Gastroesophageal sphincter (tissue), 4 donors: ENCODE measurements at regions not wholly inside any gene's neighbourhood (a gene's known extent, or its start where the extent isn't known, plus 50 kb on each side); places are given as distances from the start of the nearest gene placed in this dataset.

Experiments used
- ATAC-seq: fragments of 150-250 bp; one replicate; pipeline ENCODE4 v1.9.1; 2016; ENCODE audit warnings: mild to moderate bottlenecking, moderate library complexity
- H3K27ac ChIP-seq, 4 donors: fragments of 200-600 bp; sonication (generic) in 3 of 4; 1 replicate in 3 of 4; 2 replicates in 1 of 4; pipeline ENCODE4 v1.5.1; 2016 to 2019
- H3K27me3 ChIP-seq: fragments of 200-600 bp; sonication (generic); one replicate; pipeline ENCODE4 v1.5.1; 2019
- H3K36me3 ChIP-seq, 2 donors: fragments of 200-600 bp; sonication (generic); one replicate each; pipeline ENCODE4 v1.5.1; 2019; ENCODE audit warnings: control low read depth in 1 of 2
- H3K4me1 ChIP-seq, 3 donors: fragments of 200-600 bp; sonication (generic); 1 replicate in 2 of 3; 2 replicates in 1 of 3; pipeline ENCODE4 v1.5.1; 2016 to 2019; ENCODE audit warnings: control low read depth in 2 of 3
- H3K4me3 ChIP-seq, 2 donors: fragments of 200-600 bp; sonication (generic); one replicate each; pipeline ENCODE4 v1.5.1; 2019; ENCODE audit warnings: mild to moderate bottlenecking in 1 of 2, moderate library complexity in 1 of 2
- H3K9me3 ChIP-seq, 3 donors: fragments of 200-600 bp; sonication (generic); one replicate each; pipeline ENCODE4 v1.5.1; 2017 to 2019; ENCODE audit warnings: control low read depth in 2 of 3
- EP300 ChIP-seq: sonication (generic); formaldehyde crosslinking; IDR thresholded peaks from one replicate; pipeline ENCODE4 v1.6.1; 2017; ENCODE audit warnings: antibody characterized with exemption, mild to moderate bottlenecking
- POLR2A ChIP-seq, 2 donors: fragments of 450-650 bp; IDR thresholded peaks; one replicate each; pipeline ENCODE4 v1.6.1; 2017; ENCODE audit warnings: antibody characterized with exemption in 2 of 2, mild to moderate bottlenecking in 2 of 2, moderate library complexity in 1 of 2
- POLR2AphosphoS5 ChIP-seq: sonication (generic); formaldehyde crosslinking; IDR thresholded peaks from one replicate; pipeline ENCODE4 v1.6.1; 2017; ENCODE audit warnings: antibody characterized with exemption
- WGBS, 2 donors: methylation state at CpG; one replicate each; pipeline ENCODE4 v1.1.5; 2018; ENCODE audit warnings: low coverage in 1 of 2; 5-methylcytosine and 5-hydroxymethylcytosine counted together
- TF ChIP-seq, protein P1 (sequence below), 4 experiments: fragments of 200-600 bp in 2 of 4; fragments of 450-650 bp in 2 of 4; sonication (generic) in 1 of 4; IDR thresholded peaks; one replicate each; pipeline ENCODE4 v1.5.1; 2017 to 2019; ENCODE audit warnings: antibody characterized with exemption in 4 of 4, mild to moderate bottlenecking in 2 of 4, moderate library complexity in 2 of 4

DNA sequence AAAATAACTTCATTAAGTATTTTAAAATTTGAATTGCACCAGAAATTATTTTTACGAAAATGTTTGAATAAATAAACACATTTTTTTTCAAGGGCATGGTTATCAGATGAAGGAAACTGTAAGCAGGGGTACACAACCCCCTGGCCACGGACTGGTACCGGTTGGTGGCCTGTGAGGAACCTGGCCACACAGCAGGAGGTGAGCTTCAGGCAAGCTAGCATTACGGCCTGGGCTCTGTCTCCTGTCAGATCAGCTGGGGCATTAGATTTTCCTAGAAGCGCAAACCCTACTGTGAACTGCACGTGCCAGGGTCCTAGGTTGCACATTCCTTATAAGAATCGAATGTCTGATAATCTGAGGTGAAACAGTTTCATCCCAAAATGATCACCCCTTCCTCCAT, 1499.7 kb upstream of the AGA start:
- ATAC-seq: no peak
- no peaks in the 10 kb centered on the region for H3K36me3 ChIP-seq
- 63 to 71% methylated on average over 7 of the region's 7 CpGs for WGBS, 2 donors

DNA sequence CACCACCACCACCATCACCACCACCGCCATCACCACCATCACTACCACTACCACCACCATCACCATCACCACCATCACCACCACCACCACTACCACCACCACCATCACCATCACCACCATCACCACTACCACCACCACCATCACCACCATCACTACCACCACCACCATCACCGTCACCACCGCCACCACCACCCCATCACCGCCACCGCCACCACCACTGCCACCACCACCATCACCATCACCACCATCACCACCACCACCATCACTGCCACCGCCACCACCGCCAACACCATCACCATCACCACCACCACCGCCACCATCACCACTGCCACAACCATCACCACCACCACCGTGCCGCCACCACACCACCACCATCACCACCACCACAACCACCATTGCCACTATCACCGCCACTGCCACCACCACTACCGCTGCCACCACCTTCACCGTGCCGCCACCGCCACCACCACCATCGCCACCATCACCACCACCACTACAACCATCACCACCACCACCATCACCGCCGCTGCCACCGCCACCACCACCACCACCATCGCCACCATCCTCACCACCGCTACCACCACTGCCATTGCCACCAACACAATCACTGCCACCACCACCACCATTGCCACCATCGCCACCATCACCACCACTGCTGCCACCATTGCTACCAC, 1511.3 kb upstream of the AGA start:
- no peaks in the 10 kb centered on the region for H3K36me3 ChIP-seq
- H3K4me3 ChIP-seq: no peak overlapping the region
- ATAC-seq: no peak
- TF ChIP-seq POLR2A (IDR thresholded peaks at IDR 0.05) (no peak), EP300 (no peak), POLR2AphosphoS5 (no peak)
- TF ChIP-seq, protein P1, sequence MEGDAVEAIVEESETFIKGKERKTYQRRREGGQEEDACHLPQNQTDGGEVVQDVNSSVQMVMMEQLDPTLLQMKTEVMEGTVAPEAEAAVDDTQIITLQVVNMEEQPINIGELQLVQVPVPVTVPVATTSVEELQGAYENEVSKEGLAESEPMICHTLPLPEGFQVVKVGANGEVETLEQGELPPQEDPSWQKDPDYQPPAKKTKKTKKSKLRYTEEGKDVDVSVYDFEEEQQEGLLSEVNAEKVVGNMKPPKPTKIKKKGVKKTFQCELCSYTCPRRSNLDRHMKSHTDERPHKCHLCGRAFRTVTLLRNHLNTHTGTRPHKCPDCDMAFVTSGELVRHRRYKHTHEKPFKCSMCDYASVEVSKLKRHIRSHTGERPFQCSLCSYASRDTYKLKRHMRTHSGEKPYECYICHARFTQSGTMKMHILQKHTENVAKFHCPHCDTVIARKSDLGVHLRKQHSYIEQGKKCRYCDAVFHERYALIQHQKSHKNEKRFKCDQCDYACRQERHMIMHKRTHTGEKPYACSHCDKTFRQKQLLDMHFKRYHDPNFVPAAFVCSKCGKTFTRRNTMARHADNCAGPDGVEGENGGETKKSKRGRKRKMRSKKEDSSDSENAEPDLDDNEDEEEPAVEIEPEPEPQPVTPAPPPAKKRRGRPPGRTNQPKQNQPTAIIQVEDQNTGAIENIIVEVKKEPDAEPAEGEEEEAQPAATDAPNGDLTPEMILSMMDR (IDR thresholded peaks at IDR 0.05): no peak
- no peak overlapping the region for H3K27ac ChIP-seq
- 84 to 85% methylated on average over 19 to 21 of the region's 22 CpGs for WGBS, 2 donors
- no peaks in the 10 kb centered on the region for H3K27me3 ChIP-seq
- H3K4me1 ChIP-seq: no peaks in the 10 kb centered on the region
- H3K9me3 ChIP-seq: no peaks in the 10 kb centered on the region

More for the DNA sequence above, 1499.7 kb upstream of the AGA start:
- Histone ChIP-seq H3K27me3 (no peaks in the 10 kb centered on the region), H3K27ac (no peak overlapping the region), H3K9me3 (no peaks in the 10 kb centered on the region), H3K4me3 (no peak overlapping the region), H3K4me1 (no peaks in the 10 kb centered on the region)
- no peak for TF ChIP-seq POLR2A (IDR thresholded peaks at IDR 0.05)
- no peak for TF ChIP-seq POLR2AphosphoS5

DNA sequence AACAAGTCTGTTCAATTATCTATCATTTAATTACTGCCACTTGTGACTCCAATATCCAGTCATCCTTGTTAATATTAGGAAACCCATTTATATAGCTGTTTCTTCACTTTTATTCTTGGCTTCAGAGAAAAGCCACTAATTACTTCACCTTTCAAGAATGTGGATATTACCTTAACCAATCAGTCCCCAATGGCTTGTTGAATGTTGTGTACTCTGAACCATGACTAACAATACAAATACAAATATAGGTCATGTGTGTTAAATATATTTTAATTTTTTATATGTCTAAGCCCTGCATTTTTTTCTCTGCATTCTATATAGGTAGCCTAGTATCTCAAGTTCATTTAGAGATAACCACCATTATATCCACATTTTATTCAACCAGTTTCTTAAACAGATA, 1513.4 kb upstream of the AGA start:
- Histone ChIP-seq H3K36me3 (no peaks in the 10 kb centered on the region), H3K27me3 (no peaks in the 10 kb centered on the region), H3K9me3 (no peaks in the 10 kb centered on the region), H3K4me3 (no peak overlapping the region), H3K4me1 (no peaks in the 10 kb centered on the region), H3K27ac (no peak overlapping the region)
- ATAC-seq: no peak
- TF ChIP-seq POLR2AphosphoS5 (no peak), POLR2A (IDR thresholded peaks at IDR 0.05) (no peak), EP300 (no peak)
- TF ChIP-seq, protein P1 (IDR thresholded peaks at IDR 0.05): no peak

DNA sequence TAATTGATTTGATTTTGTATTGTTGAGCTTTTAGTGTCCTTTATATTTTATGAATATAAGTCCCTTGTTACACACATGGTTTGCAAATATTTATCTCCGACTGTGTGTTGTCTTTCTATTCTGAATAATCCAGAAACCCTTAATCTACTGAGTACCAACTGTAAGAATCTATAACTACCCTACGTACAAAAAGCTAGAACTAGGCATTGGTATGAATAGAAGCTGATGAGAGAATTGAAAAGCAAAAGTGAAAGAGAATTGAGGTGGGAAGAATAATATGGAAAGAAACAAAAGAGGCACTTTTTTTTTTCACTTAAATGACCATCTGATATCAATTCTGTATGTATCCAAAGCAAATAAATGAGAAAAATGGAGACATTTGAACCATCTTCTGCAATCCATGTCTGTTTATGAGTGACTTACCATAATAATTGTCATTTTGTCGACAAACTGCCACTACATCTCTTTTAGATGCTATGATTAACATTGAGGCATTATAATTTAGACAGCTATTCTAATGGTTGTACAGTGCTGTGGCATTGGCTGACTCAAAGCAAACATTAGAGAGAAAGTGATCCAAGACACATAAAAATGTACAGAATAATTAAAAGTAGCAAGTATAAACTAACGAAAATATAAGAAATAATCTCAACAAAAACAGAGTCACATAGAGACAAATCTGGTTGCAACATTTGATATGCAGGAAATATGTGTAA, 1516.6 kb upstream of the AGA start:
- Histone ChIP-seq H3K9me3 (no peaks in the 10 kb centered on the region), H3K36me3 (no peaks in the 10 kb centered on the region), H3K4me1 (no peaks in the 10 kb centered on the region), H3K27ac (no peak overlapping the region), H3K27me3 (no peaks in the 10 kb centered on the region), H3K4me3 (no peak overlapping the region)
- TF ChIP-seq, protein P1 (IDR thresholded peaks at IDR 0.05): no peak
- TF ChIP-seq POLR2A (IDR thresholded peaks at IDR 0.05): no peak
- TF ChIP-seq EP300: no peak
- TF ChIP-seq POLR2AphosphoS5: no peak
- no peak for ATAC-seq
- 67 to 86% methylated on average over 4 of the region's 4 CpGs for WGBS, 2 donors

DNA sequence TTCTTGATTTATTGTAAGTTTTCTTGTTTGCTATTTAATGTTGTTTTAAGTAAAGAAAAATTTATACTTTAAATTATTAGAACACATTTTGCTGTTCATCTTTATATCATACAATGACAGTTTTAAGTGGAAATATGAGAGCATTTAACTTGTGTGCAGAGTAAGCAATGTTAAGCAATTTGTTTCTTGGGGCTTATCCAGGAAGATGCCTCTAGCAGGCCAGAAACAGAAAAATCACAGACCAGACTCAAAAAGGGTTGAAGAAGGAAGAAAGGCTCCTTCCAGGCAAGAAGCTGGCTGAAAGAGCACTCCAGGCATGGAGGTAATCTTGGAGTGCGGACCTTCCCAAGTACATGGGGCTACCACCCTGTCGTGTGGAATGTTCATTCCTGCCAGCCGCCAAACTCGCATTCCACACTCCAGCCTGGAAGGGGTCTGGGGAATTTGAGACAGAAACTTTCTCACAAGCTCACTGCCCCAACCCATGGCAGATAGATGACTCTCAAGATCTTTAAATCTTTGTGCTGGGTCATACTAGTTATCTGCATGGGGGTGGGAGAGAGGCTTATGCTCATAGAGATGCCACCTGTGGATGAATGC, 1521.3 kb upstream of the AGA start:
- WGBS, 2 donors: 70 to 81% methylated on average over 4 of the region's 4 CpGs
- no peaks in the 10 kb centered on the region for H3K27me3 ChIP-seq
- H3K36me3 ChIP-seq: no peaks in the 10 kb centered on the region
- H3K4me3 ChIP-seq: no peak overlapping the region
- H3K27ac ChIP-seq: no peak overlapping the region
- H3K4me1 ChIP-seq: no peaks in the 10 kb centered on the region
- no peaks in the 10 kb centered on the region for H3K9me3 ChIP-seq
- ATAC-seq: no peak
- no peak for TF ChIP-seq POLR2AphosphoS5
- TF ChIP-seq, protein P1 (IDR thresholded peaks at IDR 0.05): no peak
- no peak for TF ChIP-seq EP300
- no peak for TF ChIP-seq POLR2A (IDR thresholded peaks at IDR 0.05)
